22Rv1 (cell line): ENCODE measurements at regions not wholly inside any gene's neighbourhood (a gene's known extent, or its start where the extent isn't known, plus 50 kb on each side); places are given as distances from the start of the nearest gene placed in this dataset.

ENCODE experiments used
- H3K27ac ChIP-seq: fragments of 450-650 bp; 2 replicates; pipeline ENCODE4 v1.5.1; 2017
- ZFX ChIP-seq: fragments of 450-650 bp; IDR thresholded peaks from 2 replicates; pipeline ENCODE4 v1.6.1; 2017; ENCODE audit warnings: antibody characterized with exemption, borderline replicate concordance
- TF ChIP-seq, protein P1 (sequence below): fragments of 450-650 bp; IDR thresholded peaks from 2 replicates; pipeline ENCODE4 v1.5.1; 2017; ENCODE audit warnings: mild to moderate bottlenecking

DNA sequence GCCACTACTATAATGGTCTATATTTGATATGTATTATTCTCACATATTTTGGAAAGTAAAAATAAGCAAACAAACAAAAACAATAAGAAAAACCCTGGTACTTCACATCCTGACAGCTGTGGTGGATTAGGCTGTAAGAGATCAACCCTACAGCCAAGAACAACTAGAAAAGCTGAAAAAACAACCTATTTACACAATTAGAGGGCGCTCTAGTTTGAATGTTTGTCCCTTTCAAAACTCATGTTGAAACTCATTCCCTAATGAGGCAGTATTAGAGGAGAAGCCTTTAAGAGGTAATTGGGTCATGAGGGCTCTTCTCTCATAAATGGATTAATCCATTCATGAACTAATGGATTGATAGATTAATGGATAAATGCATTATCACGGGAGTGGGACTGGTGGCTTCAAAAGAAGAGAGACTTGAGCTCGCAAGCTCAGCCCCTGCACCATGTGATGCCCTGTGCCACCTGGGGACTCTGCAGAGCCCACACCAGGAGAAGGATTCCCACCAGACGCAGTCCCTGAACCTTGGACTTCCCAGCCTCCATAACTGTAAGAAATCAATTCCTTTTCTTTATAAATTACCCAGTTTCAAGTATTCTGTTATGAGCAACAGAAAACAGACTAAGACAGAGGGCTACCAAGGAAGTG is 733.9 kb upstream of the ARGLU1 start:
- no peak overlapping the region for H3K27ac ChIP-seq
- TF ChIP-seq, protein P1, sequence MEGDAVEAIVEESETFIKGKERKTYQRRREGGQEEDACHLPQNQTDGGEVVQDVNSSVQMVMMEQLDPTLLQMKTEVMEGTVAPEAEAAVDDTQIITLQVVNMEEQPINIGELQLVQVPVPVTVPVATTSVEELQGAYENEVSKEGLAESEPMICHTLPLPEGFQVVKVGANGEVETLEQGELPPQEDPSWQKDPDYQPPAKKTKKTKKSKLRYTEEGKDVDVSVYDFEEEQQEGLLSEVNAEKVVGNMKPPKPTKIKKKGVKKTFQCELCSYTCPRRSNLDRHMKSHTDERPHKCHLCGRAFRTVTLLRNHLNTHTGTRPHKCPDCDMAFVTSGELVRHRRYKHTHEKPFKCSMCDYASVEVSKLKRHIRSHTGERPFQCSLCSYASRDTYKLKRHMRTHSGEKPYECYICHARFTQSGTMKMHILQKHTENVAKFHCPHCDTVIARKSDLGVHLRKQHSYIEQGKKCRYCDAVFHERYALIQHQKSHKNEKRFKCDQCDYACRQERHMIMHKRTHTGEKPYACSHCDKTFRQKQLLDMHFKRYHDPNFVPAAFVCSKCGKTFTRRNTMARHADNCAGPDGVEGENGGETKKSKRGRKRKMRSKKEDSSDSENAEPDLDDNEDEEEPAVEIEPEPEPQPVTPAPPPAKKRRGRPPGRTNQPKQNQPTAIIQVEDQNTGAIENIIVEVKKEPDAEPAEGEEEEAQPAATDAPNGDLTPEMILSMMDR, result no peak
- TF ChIP-seq ZFX, result no peak

DNA sequence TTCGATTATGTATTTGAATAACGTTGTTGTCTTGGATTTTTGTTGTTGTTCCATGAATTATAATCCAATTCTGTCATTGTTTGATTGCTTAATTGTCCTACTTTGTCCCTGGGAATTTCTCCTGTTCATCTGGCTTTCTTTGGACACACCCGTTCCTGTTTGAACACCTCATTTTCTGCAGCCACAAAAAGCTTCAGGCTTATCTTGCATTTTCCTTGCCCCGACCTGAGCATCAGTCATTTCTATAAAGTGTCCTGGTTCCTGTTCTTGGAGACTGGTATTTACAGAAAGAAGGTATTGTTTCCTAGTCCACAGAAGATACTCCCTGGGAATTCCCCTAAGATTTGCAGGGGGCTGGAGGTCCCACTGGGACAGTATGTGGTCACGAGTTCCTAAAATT is 731.8 kb upstream of the ARGLU1 start:
- TF ChIP-seq ZFX, result no peak
- TF ChIP-seq, protein P1, result no peak
- H3K27ac ChIP-seq, result no peak overlapping the region

DNA sequence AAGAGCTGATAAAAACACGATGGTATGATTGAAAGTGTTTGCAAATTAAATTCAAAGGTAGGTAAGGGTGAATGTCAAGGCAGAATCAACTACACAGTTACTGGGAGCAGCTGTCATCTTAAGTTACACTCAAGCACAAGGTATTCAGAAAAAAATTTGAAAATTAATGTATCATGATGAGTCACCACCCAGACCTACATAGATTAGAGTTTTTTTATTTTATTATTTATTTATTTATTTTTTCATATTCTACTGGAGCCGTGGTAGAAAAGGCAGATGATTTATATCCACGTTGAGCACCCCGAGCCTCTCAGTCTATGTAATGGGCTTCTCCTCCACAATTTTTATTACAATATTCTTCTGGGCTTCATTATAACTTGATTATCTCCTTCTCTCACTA is 728.9 kb upstream of the ARGLU1 start:
- H3K27ac ChIP-seq, result no peak overlapping the region
- TF ChIP-seq, protein P1, result no peak
- TF ChIP-seq ZFX, result no peak

DNA sequence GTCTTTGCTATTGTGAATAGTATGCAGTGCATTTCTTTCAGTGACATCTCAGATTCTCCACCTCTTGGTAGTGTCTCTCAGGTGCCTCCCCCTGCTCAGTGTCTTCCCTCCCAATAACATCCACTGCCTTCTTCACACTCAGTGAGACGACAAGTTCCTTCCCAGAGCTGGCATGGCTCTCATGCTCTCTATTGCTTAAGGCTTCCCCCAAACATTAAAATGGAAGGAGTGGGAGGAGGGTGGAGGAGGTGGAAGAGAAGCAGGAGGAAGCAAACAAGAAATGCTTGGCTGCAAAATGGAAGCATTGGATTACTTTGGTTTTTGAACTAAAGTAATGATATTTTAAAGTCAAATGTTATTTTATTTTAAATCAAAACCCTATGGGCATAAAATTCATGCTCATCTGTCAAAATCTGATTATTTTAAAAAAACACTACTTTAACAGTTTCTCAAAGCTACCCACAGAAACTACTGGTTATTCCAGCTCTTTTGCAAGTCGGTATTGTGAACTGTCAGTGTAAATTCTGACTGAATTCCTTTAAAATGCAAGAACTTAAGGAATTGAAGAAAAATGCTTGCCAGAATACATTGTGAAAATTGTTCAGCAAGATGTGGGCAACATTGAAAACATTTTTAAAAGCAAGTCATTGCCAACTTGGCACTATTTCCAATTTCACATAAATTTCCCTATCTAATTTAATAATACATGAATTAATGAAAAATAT is 727.6 kb upstream of the ARGLU1 start:
- TF ChIP-seq ZFX, result no peak
- TF ChIP-seq, protein P1, result no peak
- H3K27ac ChIP-seq, result no peak overlapping the region

DNA sequence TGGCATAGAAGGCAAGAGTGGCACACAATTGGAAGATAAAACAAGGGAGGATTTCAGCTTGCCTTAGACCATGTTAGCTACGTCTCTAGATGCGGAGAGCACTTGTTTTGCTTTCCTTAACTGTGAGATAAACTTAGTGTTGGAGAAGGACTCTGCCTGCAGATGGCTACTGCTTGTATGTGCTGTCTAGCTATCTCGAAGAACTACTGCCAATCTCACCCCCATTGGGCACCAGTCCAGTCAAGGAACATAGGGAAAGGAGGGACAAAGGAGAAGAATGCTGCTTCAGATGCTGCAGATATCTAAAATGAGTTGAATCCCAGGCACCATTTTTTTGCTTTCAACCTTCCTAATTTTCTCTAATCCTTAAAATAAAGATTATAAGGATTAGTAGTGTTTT is 726.0 kb upstream of the ARGLU1 start:
- H3K27ac ChIP-seq, result no peak overlapping the region
- TF ChIP-seq, protein P1, result no peak
- TF ChIP-seq ZFX, result no peak

DNA sequence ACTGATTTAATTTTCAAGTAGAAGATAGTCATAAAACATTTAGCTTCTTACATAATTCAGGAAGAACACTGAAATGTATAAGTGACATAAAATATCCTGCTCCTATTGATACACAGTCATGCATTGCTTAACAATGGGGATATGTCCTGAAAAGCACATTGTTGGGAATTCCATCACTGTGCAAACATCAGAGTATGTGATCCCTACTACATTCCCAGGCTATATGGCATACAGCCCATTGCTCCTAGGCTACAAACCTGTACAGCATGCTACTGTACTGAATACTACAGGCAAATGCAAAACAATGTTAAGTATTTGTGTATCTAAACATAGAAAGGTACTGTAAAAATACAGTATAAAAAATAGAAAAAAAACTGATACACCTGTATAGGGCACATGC is 723.9 kb upstream of the ARGLU1 start:
- no peak overlapping the region for H3K27ac ChIP-seq
- TF ChIP-seq, protein P1, result no peak
- no peak for TF ChIP-seq ZFX

DNA sequence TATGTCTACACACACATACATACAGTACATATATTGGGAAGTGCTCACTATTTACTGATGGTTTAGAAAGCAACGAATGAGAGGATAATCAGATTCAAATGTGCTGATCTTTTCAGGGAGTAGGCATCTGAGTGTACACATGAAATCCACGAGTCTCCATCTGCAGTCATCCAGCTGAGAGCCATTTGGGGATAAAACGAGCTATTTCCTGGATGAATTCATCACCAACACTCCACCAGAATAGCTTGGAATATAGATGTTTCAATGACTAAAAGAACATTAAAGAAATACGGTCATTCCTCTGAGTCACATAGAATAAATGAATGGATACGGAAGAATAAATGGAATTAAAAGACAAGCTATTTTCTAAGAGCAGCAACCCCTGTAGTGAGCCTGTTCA is 721.6 kb upstream of the ARGLU1 start:
- H3K27ac ChIP-seq, result no peak overlapping the region
- no peak for TF ChIP-seq ZFX
- TF ChIP-seq, protein P1, result no peak
